Esophagus muscularis mucosa (tissue), 4 donors: ENCODE measurements at regions not wholly inside any gene's neighbourhood (a gene's known extent, or its start where the extent isn't known, plus 50 kb on each side); places are given as distances from the start of the nearest gene placed in this dataset.

Experiments used
- DNase-seq: peaks from one replicate; pipeline ENCODE4 v3.0.0-alpha.2; 2017; ENCODE audit errors: extremely low spot score
- H3K27ac ChIP-seq, 4 donors: fragments of 200-600 bp; sonication (generic); replicated peaks in 1 of 4; 1 replicate in 3 of 4; 2 replicates in 1 of 4; pipeline ENCODE4 v1.5.1; 2016 to 2019; ENCODE audit warnings: mild to moderate bottlenecking in 1 of 4
- H3K27me3 ChIP-seq, 4 donors: fragments of 200-600 bp; sonication (generic); one replicate each; pipeline versions ENCODE4 v1.5.1 to v1.6.0; 2016 to 2019
- H3K36me3 ChIP-seq, 4 donors: fragments of 200-600 bp; sonication (generic); one replicate each; pipeline ENCODE4 v1.5.1; 2016 to 2019
- H3K4me1 ChIP-seq, 4 donors: fragments of 200-600 bp; sonication (generic); one replicate each; pipeline ENCODE4 v1.5.1; 2016 to 2019
- H3K4me3 ChIP-seq, 4 donors: fragments of 200-600 bp; sonication (generic); 1 replicate in 2 of 4; 2 replicates in 2 of 4; pipeline ENCODE4 v1.5.1; 2016 to 2019; ENCODE audit warnings: mild to moderate bottlenecking in 4 of 4, moderate library complexity in 1 of 4
- H3K9me3 ChIP-seq, 4 donors: fragments of 200-600 bp; sonication (generic); 1 replicate in 3 of 4; 2 replicates in 1 of 4; pipeline ENCODE4 v1.5.1; 2016 to 2019
- CTCF ChIP-seq, 3 experiments: fragments of 200-600 bp in 2 of 3; fragments of 450-650 bp in 1 of 3; sonication (generic) in 2 of 3; IDR thresholded peaks; one replicate each; pipeline ENCODE4 v1.5.1; 2017 to 2019; ENCODE audit warnings: antibody characterized with exemption in 3 of 3, mild to moderate bottlenecking in 2 of 3, moderate library complexity in 1 of 3
- EP300 ChIP-seq: sonication (generic); formaldehyde crosslinking; IDR thresholded peaks from one replicate; pipeline ENCODE4 v1.6.1; 2017; ENCODE audit warnings: antibody characterized with exemption
- POLR2A ChIP-seq: fragments of 450-650 bp; IDR thresholded peaks from one replicate; pipeline ENCODE4 v1.6.1; 2017; ENCODE audit warnings: antibody characterized with exemption, moderate library complexity, mild to moderate bottlenecking, low read depth
- POLR2AphosphoS5 ChIP-seq, 2 donors: sonication (generic); formaldehyde crosslinking; IDR thresholded peaks; one replicate each; pipeline ENCODE4 v1.6.1; 2017; ENCODE audit warnings: antibody characterized with exemption in 2 of 2
- WGBS: methylation state at CpG from one replicate; pipeline ENCODE4 v1.1.5; 2018; 5-methylcytosine and 5-hydroxymethylcytosine counted together
- intact Hi-C: fragments of 100-400 bp; cut with DNase I; formaldehyde crosslinking; loops from one replicate; pipeline ENCODE4 v1.15.1; 2023

GRCh38 chr4:58649226-58649625 lies 1539.0 kb upstream of the IGFBP7 start:
- intact Hi-C loops: no loop called here
- Histone ChIP-seq H3K4me1 (no peaks in the 10 kb centered on the region), H3K27me3 (no peaks in the 10 kb centered on the region), H3K27ac (no peak overlapping the region), H3K9me3 (no peaks in the 10 kb centered on the region), H3K4me3 (no peak overlapping the region), H3K36me3 (no peaks in the 10 kb centered on the region)
- TF ChIP-seq CTCF (IDR thresholded peaks at IDR 0.05): no peak
- no peak for TF ChIP-seq POLR2AphosphoS5 (IDR thresholded peaks at IDR 0.05)
- no peak for TF ChIP-seq EP300
- no peak for TF ChIP-seq POLR2A
- no peak for DNase-seq
- 84% methylated on average over 1 of the region's 1 CpG for WGBS

GRCh38 chr4:58646126-58646525 lies 1535.9 kb upstream of the IGFBP7 start:
- TF ChIP-seq POLR2AphosphoS5 (IDR thresholded peaks at IDR 0.05): no peak
- TF ChIP-seq CTCF (IDR thresholded peaks at IDR 0.05): no peak
- no peak for TF ChIP-seq POLR2A
- TF ChIP-seq EP300: no peak
- H3K36me3 ChIP-seq: no peaks in the 10 kb centered on the region
- H3K9me3 ChIP-seq: no peaks in the 10 kb centered on the region
- H3K4me1 ChIP-seq: no peaks in the 10 kb centered on the region
- H3K27me3 ChIP-seq: no peaks in the 10 kb centered on the region
- DNase-seq: no peak
- H3K4me3 ChIP-seq: no peak overlapping the region
- H3K27ac ChIP-seq: no peak overlapping the region
- intact Hi-C loops: no loop called here
- WGBS: 80% methylated on average over 3 of the region's 3 CpGs

GRCh38 chr4:58644549-58644948 lies 1534.4 kb upstream of the IGFBP7 start:
- Histone ChIP-seq H3K9me3 (no peaks in the 10 kb centered on the region), H3K4me3 (no peak overlapping the region), H3K36me3 (no peaks in the 10 kb centered on the region), H3K27me3 (no peaks in the 10 kb centered on the region), H3K27ac (no peak overlapping the region), H3K4me1 (no peaks in the 10 kb centered on the region)
- 79% methylated on average over 3 of the region's 3 CpGs for WGBS
- DNase-seq: no peak
- TF ChIP-seq EP300: no peak
- no peak for TF ChIP-seq POLR2A
- TF ChIP-seq CTCF (IDR thresholded peaks at IDR 0.05): no peak
- TF ChIP-seq POLR2AphosphoS5 (IDR thresholded peaks at IDR 0.05): no peak
- intact Hi-C loops: no loop called here

- 57% methylated on average over 2 of the region's 2 CpGs for WGBS
- H3K4me3 ChIP-seq: no peak overlapping the region
- TF ChIP-seq EP300: no peak
- TF ChIP-seq POLR2A: no peak
- TF ChIP-seq CTCF (IDR thresholded peaks at IDR 0.05): no peak
- TF ChIP-seq POLR2AphosphoS5 (IDR thresholded peaks at IDR 0.05): no peak
- no peaks in the 10 kb centered on the region for H3K27me3 ChIP-seq
- H3K36me3 ChIP-seq: no peaks in the 10 kb centered on the region
- H3K9me3 ChIP-seq: no peaks in the 10 kb centered on the region
- DNase-seq: no peak
- no peak overlapping the region for H3K27ac ChIP-seq
- intact Hi-C loops: no loop called here
- H3K4me1 ChIP-seq: no peaks in the 10 kb centered on the region
Measured at GRCh38 chr4:58636381-58636780, 1526.2 kb upstream of the IGFBP7 start.

- no peaks in the 10 kb centered on the region for H3K9me3 ChIP-seq
- 83% methylated on average over 2 of the region's 2 CpGs for WGBS
- H3K27me3 ChIP-seq: no peaks in the 10 kb centered on the region
- TF ChIP-seq POLR2A (no peak), EP300 (no peak), POLR2AphosphoS5 (IDR thresholded peaks at IDR 0.05) (no peak), CTCF (IDR thresholded peaks at IDR 0.05) (no peak)
- no peak for DNase-seq
- H3K36me3 ChIP-seq: no peaks in the 10 kb centered on the region
- no peak overlapping the region for H3K4me3 ChIP-seq
- no peak overlapping the region for H3K27ac ChIP-seq
- no peaks in the 10 kb centered on the region for H3K4me1 ChIP-seq
- intact Hi-C loops: no loop called here
Measured at GRCh38 chr4:58617226-58617625, 1507.0 kb upstream of the IGFBP7 start.
